DOHH2 (cell line): ENCODE measurements at regions not wholly inside any gene's neighbourhood (a gene's known extent, or its start where the extent isn't known, plus 50 kb on each side); places are given as distances from the start of the nearest gene placed in this dataset.

Experiments
- CTCF ChIP-seq: fragments of 200-600 bp; sonication (generic); IDR thresholded peaks from one replicate; pipeline ENCODE4 v1.5.1; 2014; ENCODE audit warnings: antibody characterized with exemption, mild to moderate bottlenecking, low read depth, low read length; ENCODE audit not compliant: poor library complexity, severe bottlenecking
- EZH2phosphoT487 ChIP-seq: fragments of 200-600 bp; sonication (generic); IDR thresholded peaks from 2 replicates; pipeline ENCODE4 v1.6.1; 2017; ENCODE audit warnings: borderline replicate concordance, mild to moderate bottlenecking, antibody characterized with exemption, low read length, moderate library complexity, mixed read lengths

GRCh38 chr18:70489571-70489970 lies 200.7 kb downstream of the SOCS6 start:
- TF ChIP-seq CTCF (no peak), EZH2phosphoT487 (no peak)
